WI38 (cell line): ENCODE measurements at regions not wholly inside any gene's neighbourhood (a gene's known extent, or its start where the extent isn't known, plus 50 kb on each side); places are given as distances from the start of the nearest gene placed in this dataset.

ENCODE experiments used
- H3K4me3 ChIP-seq: 2 replicates; pipeline ENCODE4 v1.5.1; 2011; ENCODE audit warnings: low read depth, mild to moderate bottlenecking, control low read depth, low read length
- TF ChIP-seq, protein P1 (sequence below): IDR thresholded peaks from 2 replicates; pipeline ENCODE4 v1.5.1; 2012; ENCODE audit warnings: low read depth, mild to moderate bottlenecking, control low read depth, low read length

- TF ChIP-seq, protein P1, sequence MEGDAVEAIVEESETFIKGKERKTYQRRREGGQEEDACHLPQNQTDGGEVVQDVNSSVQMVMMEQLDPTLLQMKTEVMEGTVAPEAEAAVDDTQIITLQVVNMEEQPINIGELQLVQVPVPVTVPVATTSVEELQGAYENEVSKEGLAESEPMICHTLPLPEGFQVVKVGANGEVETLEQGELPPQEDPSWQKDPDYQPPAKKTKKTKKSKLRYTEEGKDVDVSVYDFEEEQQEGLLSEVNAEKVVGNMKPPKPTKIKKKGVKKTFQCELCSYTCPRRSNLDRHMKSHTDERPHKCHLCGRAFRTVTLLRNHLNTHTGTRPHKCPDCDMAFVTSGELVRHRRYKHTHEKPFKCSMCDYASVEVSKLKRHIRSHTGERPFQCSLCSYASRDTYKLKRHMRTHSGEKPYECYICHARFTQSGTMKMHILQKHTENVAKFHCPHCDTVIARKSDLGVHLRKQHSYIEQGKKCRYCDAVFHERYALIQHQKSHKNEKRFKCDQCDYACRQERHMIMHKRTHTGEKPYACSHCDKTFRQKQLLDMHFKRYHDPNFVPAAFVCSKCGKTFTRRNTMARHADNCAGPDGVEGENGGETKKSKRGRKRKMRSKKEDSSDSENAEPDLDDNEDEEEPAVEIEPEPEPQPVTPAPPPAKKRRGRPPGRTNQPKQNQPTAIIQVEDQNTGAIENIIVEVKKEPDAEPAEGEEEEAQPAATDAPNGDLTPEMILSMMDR = no peak
- no peak overlapping the region for H3K4me3 ChIP-seq
These were observed 995.3 kb downstream of the OTOL1 start for GRCh38 chr3:162491952-162492351.

- no peak overlapping the region for H3K4me3 ChIP-seq
- TF ChIP-seq, protein P1 = no peak
These were observed 996.0 kb downstream of the OTOL1 start for GRCh38 chr3:162492446-162493081.

DNA sequence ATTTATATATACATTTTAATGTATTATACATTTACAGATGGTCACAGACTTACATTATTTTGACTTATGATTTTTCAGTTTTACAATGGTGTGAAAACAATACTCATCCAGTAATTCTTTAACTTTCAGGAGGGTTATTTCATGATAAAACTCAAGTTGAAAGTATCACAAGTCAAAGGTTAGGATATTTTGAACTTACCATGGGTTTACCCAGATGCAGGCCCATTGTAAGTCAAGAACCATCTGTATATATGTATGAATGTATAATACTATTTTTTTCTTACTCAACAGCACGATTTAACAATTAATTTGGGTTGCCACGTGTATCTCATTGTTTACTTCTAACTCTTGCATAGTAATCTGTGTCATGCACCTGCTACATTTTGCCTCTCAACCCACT lies 1002.0 kb downstream of the OTOL1 start:
- H3K4me3 ChIP-seq = no peak overlapping the region
- TF ChIP-seq, protein P1 = no peak

DNA sequence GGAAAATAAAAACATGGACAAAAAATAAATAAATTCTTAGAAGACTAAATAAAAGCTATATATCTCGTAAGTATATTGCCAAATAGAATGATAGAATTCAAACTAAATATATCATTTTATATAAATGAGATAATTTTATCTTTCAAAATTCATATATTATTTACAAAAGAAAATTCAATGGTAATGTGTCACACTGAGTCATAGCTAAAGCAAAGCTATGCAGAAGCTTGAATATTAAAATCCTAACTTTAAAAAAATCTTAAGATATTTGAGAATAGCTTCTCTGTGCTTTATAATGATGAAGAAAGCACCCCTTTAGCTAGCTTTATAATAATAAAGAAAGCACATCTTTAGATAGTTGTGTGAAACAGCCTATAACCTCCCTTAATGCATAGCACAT lies 1010.8 kb downstream of the OTOL1 start:
- no peak overlapping the region for H3K4me3 ChIP-seq
- TF ChIP-seq, protein P1 = no peak

- H3K4me3 ChIP-seq = no peak overlapping the region
- TF ChIP-seq, protein P1 = no peak
These were observed 1015.9 kb downstream of the OTOL1 start for GRCh38 chr3:162512488-162512887.

GRCh38 chr3:162517110-162517509 lies 1020.5 kb downstream of the OTOL1 start:
- H3K4me3 ChIP-seq = no peak overlapping the region
- TF ChIP-seq, protein P1 = no peak

- H3K4me3 ChIP-seq = no peak overlapping the region
- TF ChIP-seq, protein P1 = no peak
These were observed 1025.1 kb downstream of the OTOL1 start for GRCh38 chr3:162521669-162522068.
